ENCODE measurements at regions not wholly inside any gene's neighbourhood (a gene's known extent, or its start where the extent isn't known, plus 50 kb on each side); places are given as distances from the start of the nearest gene placed in this dataset.
"Not testable (repeated sequence)": the region's sequence is repeated elsewhere in the genome, so short reads cannot be mapped to it uniquely, and the experiment has no call there.

DNA sequence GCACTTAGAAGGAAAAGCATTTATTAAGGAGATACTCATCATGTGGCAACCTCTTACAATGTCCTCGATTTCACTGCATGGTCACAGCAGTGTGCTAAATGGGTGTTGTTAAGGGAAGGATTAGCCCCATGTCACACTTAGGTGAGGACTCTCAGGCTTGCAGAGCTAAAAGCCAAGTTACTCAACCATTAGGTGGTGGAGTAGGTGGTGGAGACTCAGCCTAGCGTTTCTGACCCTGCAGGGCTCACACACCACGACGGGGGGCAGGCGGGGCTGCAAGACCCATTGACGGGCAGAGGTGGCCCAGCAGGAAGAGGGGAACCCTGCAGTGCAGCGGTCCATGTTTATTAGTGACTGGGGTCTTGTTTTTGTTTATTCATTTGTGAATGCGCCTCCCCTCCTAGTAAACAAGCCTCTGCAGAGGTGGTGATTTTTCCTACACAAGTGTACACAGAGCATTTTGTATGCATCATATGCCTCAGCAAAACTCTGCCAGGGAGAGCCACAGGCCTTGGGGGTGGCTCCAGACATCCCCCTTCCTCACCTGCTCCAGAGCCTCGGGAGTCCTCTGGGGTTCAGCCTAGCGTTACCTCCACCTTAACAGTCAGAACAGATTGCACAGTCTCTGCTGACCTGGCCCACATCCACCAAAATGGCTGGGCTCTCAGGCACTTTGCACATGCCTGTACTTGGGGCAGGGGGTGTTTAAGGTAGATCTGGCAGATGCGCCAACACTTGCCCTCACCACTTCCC, 216.7 kb downstream of the C16orf95 start:
- DNase-seq (ENCODE audit: low spot score), result no peak

DNA sequence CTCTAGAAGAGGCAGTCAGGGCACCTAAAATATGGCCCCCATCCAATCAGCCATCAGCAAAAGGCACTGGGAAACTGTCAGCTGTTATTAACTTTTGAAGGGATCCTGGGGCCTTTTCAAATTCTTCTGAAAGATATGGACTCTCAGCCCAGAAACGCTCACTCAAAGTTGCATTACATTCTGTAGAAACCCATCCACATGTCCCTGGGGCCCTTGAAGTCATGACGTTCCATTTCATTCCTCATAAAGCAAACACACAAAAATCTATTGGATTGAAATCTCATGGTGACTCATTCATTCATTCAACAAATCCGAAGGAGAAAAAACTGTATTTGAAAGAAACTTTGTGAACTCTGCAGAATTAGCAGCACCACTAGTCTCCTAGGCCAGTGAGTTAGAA, 215.3 kb downstream of the C16orf95 start:
- no peak for DNase-seq (ENCODE audit: low spot score)

DNA sequence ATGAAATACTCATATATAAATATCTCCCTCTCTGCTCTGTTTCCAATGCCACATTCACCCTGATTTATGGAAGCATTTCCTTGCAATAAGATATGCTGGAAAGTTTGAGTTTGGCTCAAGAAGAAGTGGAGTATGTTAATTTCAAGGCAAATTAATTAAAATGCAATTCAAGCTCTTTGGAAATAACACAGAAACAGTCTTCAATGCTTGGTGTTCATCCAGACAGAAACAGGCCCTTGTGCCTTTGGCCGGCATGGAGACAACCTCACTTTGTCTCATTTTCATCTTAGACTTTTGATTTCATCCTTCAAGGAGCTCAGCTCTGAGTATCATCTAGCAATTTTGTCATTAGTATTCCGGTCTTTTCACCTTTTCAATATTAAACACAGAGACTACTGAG, 210.0 kb downstream of the C16orf95 start:
- DNase-seq (ENCODE audit: low spot score), result no peak

DNA sequence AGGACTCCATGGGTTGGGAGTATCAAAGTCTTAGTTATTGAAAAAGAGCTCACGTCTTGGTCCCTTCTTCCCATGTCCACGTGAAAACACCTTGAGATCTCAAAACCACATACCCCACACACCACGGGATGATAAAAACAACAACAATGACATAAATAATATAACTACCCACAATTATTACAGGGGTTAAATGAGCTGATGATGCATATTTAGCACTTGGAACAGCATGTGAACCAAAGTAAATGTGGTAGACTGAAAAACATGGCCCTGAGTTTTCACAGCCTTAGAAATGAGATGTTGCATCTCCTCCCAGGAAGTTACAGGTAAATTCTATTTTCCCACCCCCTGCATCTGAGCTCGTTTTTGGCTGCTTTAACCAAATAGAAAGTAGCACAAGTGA, 208.9 kb downstream of the C16orf95 start:
- DNase-seq (ENCODE audit: low spot score), result no peak

DNA sequence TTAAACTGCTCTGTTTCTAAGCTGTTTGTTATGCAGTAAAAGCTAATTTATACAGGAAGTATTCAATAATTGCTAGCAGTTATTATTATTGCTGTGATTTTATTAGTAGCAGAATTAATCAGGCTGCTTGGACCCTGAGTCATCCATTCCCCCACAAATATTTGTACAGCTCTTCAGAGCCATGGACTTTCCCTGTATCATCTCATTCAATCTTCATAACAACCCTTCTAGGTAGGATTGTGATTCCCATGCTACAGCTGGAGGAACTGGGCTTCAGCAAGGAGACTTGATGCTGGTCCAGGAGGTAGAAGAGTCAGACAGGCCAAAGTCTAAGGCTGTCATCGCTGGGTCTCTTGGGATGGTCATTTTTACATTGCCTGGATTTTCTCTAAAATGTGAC, 208.3 kb downstream of the C16orf95 start:
- DNase-seq (ENCODE audit: low spot score), result no peak

DNA sequence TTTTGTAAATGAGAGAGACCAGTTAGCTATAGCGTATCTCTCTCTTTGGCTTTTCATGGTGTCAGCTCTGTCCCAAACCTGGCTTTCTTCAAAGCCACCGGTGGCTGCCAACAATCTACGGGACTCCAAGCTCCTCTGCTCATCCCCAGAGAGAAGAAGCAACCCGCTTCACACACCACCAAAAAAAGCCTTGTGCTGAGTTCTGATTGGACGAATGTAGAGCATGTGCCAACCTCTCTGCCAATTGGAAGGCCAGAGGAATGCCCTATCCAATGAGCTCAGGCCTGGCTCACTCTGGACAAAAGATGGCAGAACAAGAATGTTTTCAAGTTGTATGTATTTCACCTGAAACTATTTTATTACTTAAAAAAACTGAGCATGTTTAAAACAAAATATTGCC, 202.4 kb downstream of the C16orf95 start:
- peak; percentile 5 for DNase-seq (ENCODE audit: low spot score)

DNA sequence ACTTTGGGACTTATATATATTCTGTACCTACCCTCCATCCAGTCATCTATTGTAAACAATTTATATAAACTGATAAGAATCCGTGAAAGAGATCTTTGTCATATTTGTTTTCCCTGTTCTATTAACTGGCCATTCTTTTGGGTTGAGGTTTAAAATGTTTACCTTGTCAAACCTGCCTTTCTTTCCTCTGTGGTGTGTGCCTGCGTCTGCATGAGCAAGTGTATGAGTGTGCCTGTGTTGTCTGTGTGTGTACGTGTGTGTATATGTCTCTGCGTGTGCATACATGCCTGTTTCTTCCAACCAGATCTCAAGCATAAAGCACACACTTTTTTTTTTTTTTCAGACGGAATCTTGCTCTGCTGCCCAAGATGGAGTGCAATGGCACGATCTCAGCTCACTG, 201.5 kb downstream of the C16orf95 start:
- DNase-seq (ENCODE audit: low spot score), result no peak

DNA sequence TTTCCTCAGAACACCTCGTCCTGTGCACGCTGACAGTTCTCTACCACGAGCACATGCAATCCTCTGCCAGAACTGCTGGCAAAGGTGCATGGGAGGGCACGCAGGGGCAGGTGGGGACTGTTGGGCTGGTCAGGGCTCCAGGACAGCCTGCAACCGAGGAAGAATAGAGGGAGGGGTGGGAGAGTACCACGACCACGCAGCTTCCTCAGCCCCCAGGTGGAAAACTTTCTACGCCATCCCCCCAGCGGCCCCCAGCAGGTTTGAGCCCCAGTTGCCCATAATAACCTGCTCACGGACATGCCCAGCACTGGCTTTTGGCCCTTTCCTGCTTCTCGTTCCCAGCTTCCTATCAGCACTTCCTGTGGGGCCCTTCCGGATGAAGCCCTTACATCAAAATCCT, 199.3 kb downstream of the C16orf95 start:
- DNase-seq (ENCODE audit: low spot score), result no peak

DNA sequence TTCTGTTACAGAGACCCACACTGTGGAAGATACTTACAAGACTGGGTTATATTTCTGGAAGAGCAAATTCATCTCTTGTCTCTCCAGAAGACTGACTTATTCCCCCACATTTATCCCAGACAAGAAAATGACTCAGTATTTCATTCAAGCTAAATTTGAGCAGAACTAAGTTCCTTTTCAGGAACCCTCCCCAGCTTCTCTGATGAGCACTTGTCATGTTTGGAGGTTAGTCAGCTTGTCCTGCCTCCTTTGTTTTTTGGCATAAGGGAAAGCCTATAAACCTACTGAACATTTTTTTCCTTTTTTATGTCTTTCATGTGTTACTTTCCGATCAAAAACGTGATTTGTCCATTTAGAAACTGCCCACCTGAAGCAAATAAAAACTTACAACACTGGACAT, 198.0 kb downstream of the C16orf95 start:
- no peak for DNase-seq (ENCODE audit: low spot score)

DNA sequence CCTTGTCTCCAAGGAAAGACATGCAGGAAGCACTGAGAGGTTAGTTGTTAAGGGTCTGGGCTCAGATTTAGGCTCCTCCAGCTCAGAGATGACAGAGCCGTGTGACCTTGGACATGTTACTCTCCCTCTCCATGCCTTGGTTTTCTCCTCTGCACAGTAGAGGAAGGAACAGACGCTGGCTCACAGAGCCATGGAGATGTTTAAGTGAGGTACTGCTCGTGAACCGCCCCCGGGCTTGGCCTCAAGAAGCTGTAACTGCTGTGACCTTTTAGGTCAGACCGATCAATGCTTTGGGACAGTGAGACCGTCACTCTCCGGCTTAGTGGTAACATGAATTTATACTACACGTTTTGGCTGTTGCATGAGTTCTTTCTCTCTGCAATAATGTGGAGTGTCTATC, 197.4 kb downstream of the C16orf95 start:
- DNase-seq (ENCODE audit: low spot score), result no peak

DNA sequence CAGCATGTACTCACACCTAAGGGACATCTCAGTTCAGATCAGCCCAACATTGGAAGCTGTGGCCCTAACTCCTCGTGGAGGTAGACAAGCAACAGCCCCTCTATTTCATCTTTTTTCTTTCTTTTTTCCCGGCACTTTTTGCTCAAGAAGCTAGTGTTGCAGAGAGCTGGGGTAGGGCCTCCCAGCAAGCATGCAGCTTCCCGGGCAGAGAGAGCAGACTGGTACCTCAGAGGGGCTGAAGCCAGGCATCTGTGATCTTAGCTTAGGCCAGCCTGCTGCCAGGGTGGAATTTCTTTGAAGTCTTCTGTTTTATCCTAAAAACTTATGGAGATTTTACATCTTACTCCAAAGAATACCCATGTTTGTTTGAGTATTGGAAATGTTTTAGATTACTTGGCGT, 195.4 kb downstream of the C16orf95 start:
- DNase-seq (ENCODE audit: low spot score), result no peak

DNA sequence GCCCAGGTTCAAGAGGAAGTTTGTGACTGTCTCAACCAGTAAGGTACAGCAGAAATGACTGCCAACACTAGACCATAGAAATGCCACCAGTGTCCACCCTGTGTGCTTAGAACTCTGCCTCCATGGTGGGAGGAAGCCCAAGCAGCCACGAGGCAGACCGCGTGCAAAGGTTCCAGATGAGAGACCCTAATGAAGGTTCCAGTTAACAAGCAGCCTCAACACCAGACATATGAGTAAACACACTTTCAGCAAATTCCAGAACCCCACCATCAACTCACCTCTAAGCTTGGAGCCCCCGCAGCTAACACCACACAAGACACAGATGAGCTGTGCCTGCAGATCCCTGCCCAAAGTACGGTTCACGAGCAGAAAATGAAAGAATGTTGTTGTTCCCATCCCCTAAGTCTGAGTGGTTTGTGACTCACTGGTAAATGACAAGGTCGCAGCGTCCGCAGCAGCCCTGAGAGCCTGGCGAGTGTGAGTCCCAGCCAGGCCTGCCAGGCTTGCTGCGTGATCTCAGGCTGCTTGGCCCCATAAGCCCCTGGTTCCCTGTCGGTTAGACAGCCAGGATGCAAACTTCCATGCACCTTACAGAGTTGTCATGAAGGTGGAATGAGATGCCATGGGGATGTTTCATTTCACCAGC, 193.7 kb downstream of the C16orf95 start:
- DNase-seq (ENCODE audit: low spot score), result peak; percentile 29

DNA sequence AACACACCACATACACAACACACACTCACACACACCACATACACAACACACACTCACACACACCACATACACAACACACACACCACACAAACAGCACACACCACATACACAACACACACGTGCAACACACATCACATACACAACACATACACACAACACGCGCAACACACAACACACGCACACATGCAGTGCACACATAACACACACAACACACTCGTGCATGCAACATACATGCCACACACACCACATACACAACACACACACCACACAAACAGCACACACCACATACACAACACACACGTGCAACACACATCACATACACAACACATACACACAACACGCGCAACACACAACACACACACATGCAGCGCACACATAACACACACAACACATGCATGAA, 192.8 kb downstream of the C16orf95 start:
- DNase-seq (ENCODE audit: low spot score), result not testable (repeated sequence)

DNA sequence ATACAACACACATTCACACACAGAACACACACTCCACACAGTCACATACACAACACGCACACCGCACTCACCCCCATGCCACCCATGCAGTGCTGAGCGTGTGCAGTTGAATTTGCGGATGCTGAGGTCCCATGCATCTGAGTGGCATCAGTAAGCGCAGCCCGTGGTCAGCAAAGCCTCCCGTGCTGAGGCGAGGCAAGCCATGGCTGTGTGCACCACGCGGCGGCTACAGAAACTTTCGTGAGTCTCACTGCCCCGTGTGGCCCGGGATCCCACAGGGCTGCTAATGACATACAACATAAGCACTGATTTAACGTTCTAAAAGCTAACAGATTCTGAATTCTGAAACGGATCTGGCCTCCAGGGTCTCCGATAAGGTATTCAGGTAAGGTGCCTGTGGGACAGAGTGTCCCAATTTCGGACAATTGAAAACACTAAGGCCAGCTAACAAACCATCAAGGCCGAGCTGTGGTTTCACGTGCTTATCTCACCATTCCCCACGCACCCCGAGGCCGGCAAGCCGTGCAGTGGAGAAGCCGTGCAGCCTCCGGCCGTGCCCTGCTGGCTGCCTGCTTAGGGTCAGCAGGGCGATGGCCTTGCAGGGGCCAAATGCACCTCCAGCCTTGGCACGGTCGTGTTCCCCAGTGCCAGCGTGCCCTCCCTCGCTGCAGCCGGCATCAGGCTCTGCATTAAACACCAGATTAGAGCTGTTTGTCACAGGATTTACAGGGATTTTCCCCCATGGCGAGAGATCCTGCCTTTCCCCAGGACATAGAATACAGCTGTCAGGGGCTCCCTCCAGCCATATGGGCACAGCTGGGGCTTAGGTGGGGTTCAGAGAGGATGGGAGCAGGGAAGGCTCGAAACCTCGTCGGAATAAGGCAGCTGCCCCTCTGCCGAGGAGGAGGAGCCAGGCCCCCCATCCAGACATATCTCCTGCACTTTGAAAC, 191.7 kb downstream of the C16orf95 start:
- DNase-seq (ENCODE audit: low spot score), result no peak

DNA sequence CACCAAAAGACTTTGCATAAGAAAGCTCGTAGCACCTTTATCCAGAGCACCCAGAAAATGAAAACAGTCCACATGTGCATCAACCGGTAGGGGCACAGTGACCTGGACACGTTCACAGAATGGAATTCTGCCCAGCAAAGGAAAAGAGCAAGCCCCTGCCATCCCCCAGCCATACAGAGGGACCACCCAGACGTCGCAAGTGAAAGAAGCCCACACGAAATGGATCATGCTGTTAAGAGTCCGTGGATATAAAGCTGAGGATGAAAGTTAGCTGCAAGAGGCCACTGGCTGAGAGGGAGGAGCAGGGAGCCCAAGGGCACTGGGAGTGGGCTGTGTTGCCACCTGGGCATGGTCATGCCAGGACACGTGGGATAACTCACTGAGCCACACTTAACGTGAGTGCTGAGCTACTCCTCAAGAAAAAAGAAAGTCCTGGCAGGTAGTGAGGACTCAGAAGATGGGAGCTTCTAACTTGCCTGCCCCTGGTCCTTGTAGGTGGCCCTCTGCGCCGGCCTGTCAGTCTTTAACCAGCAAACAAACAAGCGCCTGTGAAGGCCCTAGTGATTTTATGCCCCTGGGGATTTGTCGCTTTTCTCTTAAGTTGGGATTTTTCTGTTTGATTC, 190.7 kb downstream of the C16orf95 start:
- DNase-seq (ENCODE audit: low spot score), result no peak

DNA sequence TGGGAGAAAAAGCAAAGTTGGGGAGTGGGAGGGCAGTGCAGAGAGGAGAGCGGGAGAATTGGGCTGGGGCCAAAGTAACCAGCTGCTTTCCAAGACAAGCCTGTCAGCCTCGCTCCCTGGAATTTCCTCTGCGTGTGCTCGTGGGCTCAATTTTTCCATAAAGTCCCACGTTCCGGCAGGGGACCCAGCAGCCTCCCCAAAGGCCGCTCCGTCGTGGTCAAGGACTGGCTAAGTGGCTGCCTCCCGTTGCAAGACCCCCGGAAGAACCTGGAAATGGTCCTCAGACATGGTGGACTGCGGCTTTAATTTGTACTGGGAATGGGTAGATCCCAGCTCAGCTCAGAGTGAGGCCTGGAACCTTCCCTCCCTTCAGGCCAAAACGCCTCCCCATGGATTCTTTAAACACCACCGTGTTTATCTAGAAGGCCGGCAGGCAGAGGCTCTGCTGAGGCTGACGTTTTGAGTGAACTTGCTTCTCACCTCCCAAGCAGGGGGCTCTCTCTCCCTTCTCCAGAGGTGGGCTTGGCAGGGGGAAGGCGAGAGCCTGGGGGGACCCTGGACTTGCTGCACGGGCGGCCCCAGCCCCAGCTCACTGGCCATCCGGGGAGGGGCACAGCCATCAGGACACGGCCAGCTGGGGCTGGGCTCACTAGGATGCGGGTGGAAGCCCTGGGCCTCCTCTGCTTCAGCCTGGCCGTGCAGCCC, 190.0 kb downstream of the C16orf95 start:
- DNase-seq (ENCODE audit: low spot score), result no peak

DNA sequence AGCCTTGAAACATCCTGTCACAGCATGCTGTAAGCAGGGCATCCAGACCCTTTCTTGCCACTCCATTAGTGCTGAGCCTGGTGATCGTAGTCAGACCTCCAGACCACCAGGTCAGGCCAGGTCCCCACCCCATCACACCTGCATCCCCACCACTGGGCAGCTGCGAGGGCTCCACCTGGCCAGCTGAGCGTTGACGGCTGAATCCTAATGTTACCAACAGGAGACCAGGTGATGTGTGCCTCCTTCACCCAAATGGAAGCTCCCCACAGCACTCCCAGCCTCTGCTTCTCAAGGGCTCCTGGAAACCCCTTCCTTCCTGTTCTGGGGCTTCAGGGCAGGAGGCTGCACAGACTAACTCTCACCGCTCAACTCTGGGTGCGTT, 189.4 kb downstream of the C16orf95 start:
- no peak for DNase-seq (ENCODE audit: low spot score)

DNA sequence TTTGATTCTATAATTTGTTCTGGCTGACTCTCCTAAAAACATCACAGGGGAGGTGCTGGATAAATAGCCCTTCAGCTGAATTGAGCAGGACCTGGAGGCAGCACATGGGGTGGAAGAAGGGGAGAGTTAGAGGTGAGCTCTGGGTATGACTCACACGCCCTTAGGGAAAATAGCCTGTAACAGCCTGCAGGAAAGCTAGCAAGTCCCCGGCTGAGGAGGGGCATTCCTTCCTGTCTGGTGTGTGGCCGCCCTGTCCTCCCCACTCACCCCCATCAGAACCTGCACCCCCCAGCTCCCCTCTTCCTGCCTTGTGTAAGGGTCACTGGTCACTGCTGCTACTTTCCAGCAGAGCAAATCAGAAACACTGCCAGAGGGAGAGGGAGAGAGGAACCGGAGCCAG, 187.4 kb downstream of the C16orf95 start:
- no peak for DNase-seq (ENCODE audit: low spot score)

DNA sequence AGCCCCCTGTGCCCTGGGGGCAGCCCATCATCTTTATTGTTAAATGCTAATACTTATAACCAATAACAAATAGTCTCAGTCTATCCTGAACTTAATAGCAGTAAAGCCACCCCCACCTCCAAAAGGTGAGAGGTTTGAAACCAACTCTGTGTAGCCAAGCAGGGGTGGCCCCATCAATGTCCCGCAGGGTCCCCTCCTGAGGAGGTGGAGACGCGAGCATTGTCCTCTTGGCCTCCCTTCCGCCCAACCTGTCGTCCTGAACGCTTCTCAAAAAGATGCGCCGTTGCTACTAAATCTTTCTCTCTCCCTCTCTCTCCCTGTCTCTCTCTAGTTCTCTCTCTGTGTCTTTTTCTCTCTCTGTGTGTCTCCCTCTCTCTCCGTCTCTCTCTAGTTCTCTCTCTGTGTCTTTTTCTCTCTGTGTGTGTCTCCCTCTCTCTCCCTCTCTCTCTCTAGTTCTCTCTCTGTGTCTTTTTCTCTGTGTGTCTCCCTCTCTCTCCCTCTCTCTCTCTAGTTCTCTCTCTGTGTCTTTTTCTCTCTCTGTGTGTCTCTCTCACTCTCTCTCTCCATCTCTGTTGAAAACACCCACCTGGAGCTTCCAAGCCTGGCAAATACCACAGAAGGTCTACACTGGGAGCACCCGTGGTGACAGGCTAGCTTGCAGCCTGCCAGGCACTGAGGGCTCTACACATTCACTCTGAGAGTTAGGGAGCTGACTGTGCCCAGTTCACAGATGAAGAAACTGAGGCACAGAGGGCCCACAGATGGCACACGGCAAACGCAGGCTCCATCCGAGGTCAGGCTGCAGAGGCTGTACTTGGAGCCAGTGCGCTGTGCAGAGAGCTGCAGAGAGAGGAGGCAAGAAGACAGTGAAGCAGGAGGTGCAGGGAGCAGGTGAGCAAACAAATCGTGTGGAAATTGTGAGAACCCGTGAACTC, 185.9 kb downstream of the C16orf95 start:
- DNase-seq (ENCODE audit: low spot score), result no peak

DNA sequence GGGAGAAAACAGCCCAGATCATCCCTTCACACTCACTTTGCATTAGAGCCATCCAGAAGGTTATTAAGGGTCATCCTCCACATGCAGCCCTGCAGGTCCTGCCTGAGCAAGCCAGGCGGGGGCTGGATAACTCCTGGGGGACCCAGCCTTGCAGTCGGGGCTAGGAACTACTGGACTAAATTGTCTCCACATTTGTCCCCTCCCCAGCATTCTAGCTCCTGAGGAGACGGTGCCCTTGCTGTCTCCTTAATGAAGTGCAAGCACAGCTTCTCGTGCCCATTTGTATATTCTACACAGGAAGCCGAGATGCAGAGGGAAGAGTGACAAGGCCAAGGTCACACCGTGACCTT, 185.2 kb downstream of the C16orf95 start:
- DNase-seq (ENCODE audit: low spot score), result no peak

All from RKO (cell line).